ENCODE measurements at regions not wholly inside any gene's neighbourhood (a gene's known extent, or its start where the extent isn't known, plus 50 kb on each side); places are given as distances from the start of the nearest gene placed in this dataset.
A peak's percentile ranks its signal among the peaks of the same experiment; 100 is the strongest.

- no peak overlapping the region for H3K4me3 ChIP-seq (ENCODE audit: low read depth, low read length)
- no peak for TF ChIP-seq CTCF (conservative IDR thresholded peaks at IDR 0.05; ENCODE audit: low read depth, low read length)
- DNase-seq (ENCODE audit: low read depth) = peak; percentile 28
These were observed 91.3 kb downstream of the RPE65 start for GRCh38 chr1:68358439-68358838.

DNA sequence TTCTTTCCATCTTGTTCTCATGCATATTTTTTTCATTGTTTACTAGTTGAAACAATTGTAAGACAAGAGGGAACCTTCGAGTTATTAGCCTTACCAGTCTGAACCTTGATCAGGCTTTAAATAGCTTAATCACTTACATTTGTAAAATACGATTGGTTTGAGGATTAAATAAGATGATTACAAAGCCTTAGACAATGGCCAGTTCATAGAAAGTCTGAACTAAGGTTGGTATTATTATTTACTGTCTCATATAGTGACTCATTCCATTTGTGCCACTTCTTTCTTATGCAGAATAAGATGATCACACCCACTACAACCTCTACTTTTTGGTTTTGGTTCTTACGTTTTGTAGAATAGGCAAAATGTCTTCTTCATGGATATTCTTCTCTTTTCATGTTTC lies 94.1 kb downstream of the RPE65 start:
- no peak overlapping the region for H3K4me3 ChIP-seq (ENCODE audit: low read depth, low read length)
- no peak for DNase-seq (ENCODE audit: low read depth)
- TF ChIP-seq CTCF (conservative IDR thresholded peaks at IDR 0.05; ENCODE audit: low read depth, low read length) = no peak

DNA sequence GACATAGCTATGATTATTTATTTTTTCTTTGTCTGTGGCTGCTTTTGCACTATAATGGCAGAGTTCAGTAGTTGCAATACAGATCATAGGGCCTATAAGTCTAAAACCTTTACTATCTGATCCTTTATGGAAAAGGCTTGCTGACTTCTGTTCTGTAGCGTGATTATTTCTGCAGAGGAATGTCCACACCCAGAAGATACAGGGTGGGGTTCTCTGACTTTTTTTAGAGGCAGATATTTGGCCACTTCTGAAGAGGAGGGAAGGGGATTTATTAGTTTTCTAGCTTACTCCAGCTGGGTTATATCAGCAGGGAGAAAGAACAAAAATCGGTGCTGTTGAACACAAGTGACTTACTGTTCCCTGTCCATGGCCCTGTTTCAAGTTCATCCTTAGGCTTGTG lies 97.6 kb downstream of the RPE65 start:
- H3K4me3 ChIP-seq (ENCODE audit: low read depth, low read length) = no peak overlapping the region
- DNase-seq (ENCODE audit: low read depth) = no peak
- TF ChIP-seq CTCF (conservative IDR thresholded peaks at IDR 0.05; ENCODE audit: low read depth, low read length) = no peak

GRCh38 chr1:68347415-68347814 lies 102.3 kb downstream of the RPE65 start:
- DNase-seq (ENCODE audit: low read depth) = no peak
- no peak for TF ChIP-seq CTCF (conservative IDR thresholded peaks at IDR 0.05; ENCODE audit: low read depth, low read length)
- no peak overlapping the region for H3K4me3 ChIP-seq (ENCODE audit: low read depth, low read length)

DNA sequence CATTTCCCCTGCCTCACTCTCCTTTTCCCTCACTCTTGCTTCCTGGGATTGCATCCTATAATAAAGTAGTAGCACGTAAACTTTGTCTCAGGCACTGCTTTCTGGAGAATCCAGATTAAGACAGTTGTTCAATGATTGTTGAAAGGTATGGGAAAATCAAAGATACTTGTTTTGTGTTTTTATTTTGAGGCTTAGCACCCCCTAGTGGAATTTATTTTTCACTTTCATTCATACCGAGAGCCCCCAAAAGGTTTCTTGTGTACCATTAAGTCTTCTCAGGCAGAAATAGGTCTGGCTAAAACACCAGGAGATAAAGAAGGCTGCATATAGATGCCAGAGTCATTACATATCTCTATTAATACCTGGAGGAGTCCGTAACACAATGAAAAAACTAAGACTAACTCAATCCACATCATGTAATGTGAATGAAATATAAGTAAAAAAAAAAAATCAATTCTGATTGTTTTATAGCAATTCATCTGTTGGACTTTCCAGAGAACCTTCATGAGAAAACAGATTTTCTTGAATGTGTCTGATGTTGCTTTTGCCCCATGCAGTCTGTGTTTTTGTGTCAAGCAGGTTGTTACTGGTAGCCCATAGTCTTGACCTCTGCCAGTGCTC lies 103.5 kb downstream of the RPE65 start:
- peak; percentile 52 for TF ChIP-seq CTCF (conservative IDR thresholded peaks at IDR 0.05; ENCODE audit: low read depth, low read length)
- no peak overlapping the region for H3K4me3 ChIP-seq (ENCODE audit: low read depth, low read length)
- DNase-seq (ENCODE audit: low read depth) = peak; percentile 64

DNA sequence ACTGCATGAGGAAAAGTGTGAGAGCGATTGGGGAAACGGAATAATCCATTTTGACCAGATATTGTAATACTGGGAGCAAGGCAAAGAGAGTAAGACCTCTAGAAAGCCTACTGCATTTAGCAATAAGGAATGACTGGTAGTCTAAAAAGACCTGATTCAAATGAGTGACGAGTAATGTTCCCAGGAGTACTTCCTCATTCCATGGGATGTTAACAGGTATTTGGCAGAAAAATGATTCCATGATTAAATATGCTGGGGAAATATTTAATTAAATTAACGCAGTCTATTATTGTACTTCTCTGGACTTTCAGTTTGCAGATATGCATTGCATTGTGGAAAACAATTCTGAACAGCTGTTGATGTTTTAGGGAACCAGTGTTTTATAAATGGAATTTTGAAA lies 105.5 kb downstream of the RPE65 start:
- DNase-seq (ENCODE audit: low read depth) = no peak
- TF ChIP-seq CTCF (conservative IDR thresholded peaks at IDR 0.05; ENCODE audit: low read depth, low read length) = no peak
- H3K4me3 ChIP-seq (ENCODE audit: low read depth, low read length) = no peak overlapping the region

- no peak for TF ChIP-seq CTCF (conservative IDR thresholded peaks at IDR 0.05; ENCODE audit: low read depth, low read length)
- DNase-seq (ENCODE audit: low read depth) = no peak
- no peak overlapping the region for H3K4me3 ChIP-seq (ENCODE audit: low read depth, low read length)
These were observed 108.6 kb upstream of the WLS start for GRCh38 chr1:68340951-68341350.

Data from choroid plexus epithelial cell (primary cell).